K562 (cell line): ENCODE measurements at regions not wholly inside any gene's neighbourhood (a gene's known extent, or its start where the extent isn't known, plus 50 kb on each side); places are given as distances from the start of the nearest gene placed in this dataset.

Experiments used
- ATAC-seq: fragments of 200-7000 bp; cut with Tn5 transposase; 3 replicates; pipeline ENCODE4 v1.9.1; 2020; ENCODE audit warnings: moderate library complexity
- BruUV-seq: library from RNA; stranded (reverse); fragments of 400-500 nt; replicated peaks from 2 replicates; lab custom pipeline; 2021; lab: Mats Ljungman, UMichigan
- CTCF ChIA-PET: fragments of 300-600 bp; formaldehyde crosslinking; extraction: SDS; loops from one replicate; lab custom pipeline; 2021; ENCODE audit warnings: low intra/inter-chr PET ratio; lab: Yijun Ruan, JAX
- POLR2A ChIA-PET: fragments of 300-600, 350-650 bp; sonication (Branson Sonifier 250); formaldehyde crosslinking; extraction: SDS; loops from one replicate; lab custom pipeline; 2021; ENCODE audit warnings: antibody characterized with exemption, inconsistent platforms; lab: Yijun Ruan, JAX
- DNase-seq, 4 experiments: peaks; one replicate each; pipeline versions ENCODE4 v3.0.0 to v3.0.0-alpha.2; 2011 to 2018; ENCODE audit warnings: low spot score in 3 of 4, mixed read lengths in 3 of 4; ENCODE audit errors: extremely low read depth in 1 of 4
- FAIRE-seq: peaks from 2 replicates; lab custom pipeline; 2011; peaks lifted over from hg19 to GRCh38; lab: Jason Lieb, UNC
- H2AFZ ChIP-seq: 2 replicates; pipeline ENCODE4 v1.6.0; 2011; ENCODE audit warnings: low read depth, low read length, control low read depth, inconsistent platforms
- H3K27ac ChIP-seq: fragments of 200-600 bp; 3 replicates; pipeline ENCODE4 v1.8.0; 2011; ENCODE audit warnings: low read depth, mild to moderate bottlenecking, control low read depth, inconsistent platforms, low read length, moderate library complexity, mixed read lengths; ENCODE audit errors: extremely low read depth
- H3K27me3 ChIP-seq, 2 experiments: fragments of 300-600 bp in 1 of 2; 2 replicates in 1 of 2; 3 replicates in 1 of 2; pipeline versions ENCODE4 v1.6.0 to v1.8.0; 2011; ENCODE audit warnings: inconsistent platforms in 2 of 2, low read length in 2 of 2, mild to moderate bottlenecking in 1 of 2, mixed read lengths in 1 of 2, moderate library complexity in 1 of 2; ENCODE audit not compliant: control insufficient read depth in 2 of 2, insufficient read depth in 2 of 2
- H3K36me3 ChIP-seq: fragments of 300-600 bp; 3 replicates; pipeline ENCODE4 v1.8.0; 2011; ENCODE audit warnings: mild to moderate bottlenecking, low read length, inconsistent platforms; ENCODE audit not compliant: control insufficient read depth, insufficient read depth
- H3K4me1 ChIP-seq, 2 experiments: fragments of 200-600 bp in 1 of 2; replicated peaks in 1 of 2; 2 replicates in 1 of 2; 3 replicates in 1 of 2; pipeline versions ENCODE4 v1.5.1 to v1.8.0; 2011; ENCODE audit warnings: inconsistent platforms in 2 of 2, low read length in 2 of 2, mild to moderate bottlenecking in 1 of 2, mixed read lengths in 1 of 2, moderate library complexity in 1 of 2; ENCODE audit not compliant: control insufficient read depth in 2 of 2, insufficient read depth in 2 of 2
- H3K4me2 ChIP-seq: 2 replicates; pipeline ENCODE4 v1.6.1; 2011; ENCODE audit warnings: low read length, control low read depth, inconsistent platforms, mixed read lengths; ENCODE audit not compliant: insufficient read depth
- H3K4me3 ChIP-seq: fragments of 200-600 bp; sonication (generic), shearing (Covaris generic); 2 replicates; pipeline ENCODE4 v1.5.1; 2016; ENCODE audit warnings: control low read depth, inconsistent platforms
- H3K79me2 ChIP-seq: fragments of 200-600 bp; 3 replicates; pipeline ENCODE4 v1.8.0; 2011; ENCODE audit warnings: low read length, inconsistent platforms; ENCODE audit not compliant: control insufficient read depth, insufficient read depth
- H3K9ac ChIP-seq, 2 experiments: 2 replicates each; pipeline versions ENCODE4 v1.6.0 to v1.6.1; 2011; ENCODE audit warnings: low read depth in 2 of 2, low read length in 2 of 2, control low read depth in 1 of 2, inconsistent platforms in 1 of 2, mild to moderate bottlenecking in 1 of 2, mixed read lengths in 1 of 2; ENCODE audit not compliant: insufficient read depth in 1 of 2
- H3K9me1 ChIP-seq: one replicate; pipeline ENCODE4 v1.6.0; 2011; ENCODE audit warnings: inconsistent platforms, mild to moderate bottlenecking, low read length, moderate library complexity; ENCODE audit not compliant: control insufficient read depth, insufficient read depth
- H3K9me3 ChIP-seq: replicated peaks from 2 replicates; pipeline ENCODE4 v1.5.1; 2011; ENCODE audit warnings: low read depth, low read length, inconsistent platforms; ENCODE audit not compliant: control insufficient read depth, insufficient read depth
- H4K20me1 ChIP-seq: replicated peaks from 2 replicates; pipeline ENCODE4 v1.6.1; 2011; ENCODE audit warnings: low read length, inconsistent platforms, mixed read lengths; ENCODE audit not compliant: control insufficient read depth, insufficient read depth
- EGR1 ChIP-seq: fragments of 450-650 bp; conservative IDR thresholded peaks from 2 replicates; pipeline ENCODE4 v1.6.1; 2017; ENCODE audit warnings: mild to moderate bottlenecking
- NFYB ChIP-seq: IDR thresholded peaks from 2 replicates; pipeline ENCODE4 v1.6.1; 2011; ENCODE audit warnings: mild to moderate bottlenecking, moderate library complexity; ENCODE audit not compliant: insufficient read length; ENCODE audit errors: extremely low read depth
- PCBP1 ChIP-seq: fragments of 200-400 bp; formaldehyde crosslinking; IDR thresholded peaks from 2 replicates; pipeline ENCODE4 v1.6.1; 2018; ENCODE audit warnings: mild to moderate bottlenecking, low read depth, low read length; ENCODE audit not compliant: poor library complexity, severe bottlenecking
- RAD51 ChIP-seq: fragments of 450-650 bp; IDR thresholded peaks from 2 replicates; pipeline ENCODE4 v1.7.1; 2016; ENCODE audit warnings: low read depth, mild to moderate bottlenecking, borderline replicate concordance
- SMARCA5 ChIP-seq: fragments of 450-650 bp; IDR thresholded peaks from 2 replicates; pipeline ENCODE4 v1.6.1; 2016
- SREBF2 ChIP-seq: sonication (generic); formaldehyde crosslinking; IDR thresholded peaks from 2 replicates; pipeline ENCODE4 v1.4.0; 2020; ENCODE audit warnings: mild to moderate bottlenecking, missing genetic modification reagents
- ZNF766 ChIP-seq: fragments of 200-800 bp; sonication (Bioruptor generic); conservative IDR thresholded peaks from 2 replicates; pipeline ENCODE4 v1.6.1; 2016; ENCODE audit warnings: missing genetic modification characterization, missing compliant biosample characterization
- WGBS: fragments of 100-300 bp; shearing (Covaris generic); methylation state at CpG from one replicate; pipeline ENCODE4 v1.1.6; 2016; ENCODE audit warnings: low coverage, mixed read lengths; ENCODE audit not compliant: insufficient coverage; ENCODE audit errors: missing lambda C conversion rate; 5-methylcytosine and 5-hydroxymethylcytosine counted together
- in situ Hi-C: fragments of 300-500 bp; cut with MboI; formaldehyde crosslinking; loops from 4 replicates; pipeline ENCODE4 v1.15.0; 2018; ENCODE audit warnings: inconsistent platforms, mixed read lengths
- intact Hi-C: fragments of 100-400 bp; cut with micrococcal nuclease; formaldehyde crosslinking; loops from 2 replicates; pipeline ENCODE4 v1.14.2; 2022
- TF ChIP-seq, protein P1 (sequence below): sonication (generic); formaldehyde crosslinking; IDR thresholded peaks from 2 replicates; pipeline ENCODE4 v1.8.0; 2022; ENCODE audit warnings: missing genetic modification reagents, mild to moderate bottlenecking, moderate library complexity, borderline replicate concordance
- TF ChIP-seq, protein P2 (sequence below), 3 experiments: fragments of 200-800 bp in 1 of 3; sonication (Bioruptor generic) in 1 of 3; sonication (generic) in 1 of 3; formaldehyde crosslinking in 1 of 3; IDR thresholded peaks; 2 replicates each; pipeline versions ENCODE4 v1.6.1 to v1.8.0; 2016 to 2022; ENCODE audit warnings: mild to moderate bottlenecking in 2 of 3, missing compliant biosample characterization in 2 of 3, missing genetic modification characterization in 2 of 3, missing genetic modification reagents in 1 of 3

DNA sequence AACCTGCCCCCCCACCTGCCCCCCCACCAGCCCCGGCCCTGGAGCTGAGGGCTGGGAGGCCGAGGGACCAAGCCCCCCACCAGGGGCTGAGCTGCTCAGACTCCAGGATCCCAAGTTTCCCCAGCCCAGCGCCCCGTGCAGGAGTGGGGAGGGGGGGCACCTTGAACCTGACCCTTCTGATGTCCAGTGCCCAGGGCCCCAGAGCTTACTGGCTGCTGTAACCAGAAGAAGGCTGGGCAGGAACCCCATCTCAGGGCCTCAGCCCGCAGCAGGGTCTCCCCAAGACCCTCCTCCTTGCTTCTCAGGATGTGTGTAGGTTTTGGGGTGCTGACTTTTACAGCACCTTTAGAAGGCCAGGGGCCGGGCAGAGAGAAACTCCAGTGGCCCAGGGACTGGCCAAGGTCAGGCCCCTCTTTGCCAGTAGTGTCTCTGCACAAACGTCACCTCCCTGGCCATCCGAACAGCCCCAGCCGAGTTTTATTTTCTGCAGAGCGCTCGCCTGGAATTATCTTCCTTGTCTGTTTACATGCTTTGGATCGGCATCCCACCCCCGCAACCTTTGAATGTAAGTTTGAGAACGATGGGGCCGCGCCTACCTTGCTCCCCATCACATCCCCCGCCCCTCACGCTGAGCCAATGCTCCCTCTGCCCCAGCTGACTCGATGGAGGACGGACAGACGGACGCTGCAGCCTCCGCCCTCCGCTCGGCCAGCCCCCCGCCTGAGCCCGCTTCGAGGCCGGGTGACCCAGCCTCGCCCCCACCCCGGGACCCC, 70.1 kb upstream of the CASZ1 start:
- peak; percentile 23 for FAIRE-seq
- ATAC-seq = peak; percentile 58
- DNase-seq = peak in 2 of 4 experiments; percentile 38 to 55
- H3K79me2 ChIP-seq = no peaks in the 10 kb centered on the region
- H3K36me3 ChIP-seq = no peaks in the 10 kb centered on the region
- in situ Hi-C loops (loop anchor here (10.0 kb wide), 1 partner anchor 272 kb away; no protein-coding TSS in a partner anchor), intact Hi-C loops (loop anchor here (1.0 to 10.0 kb wide), 5 partner anchors 39 to 438 kb away; no protein-coding TSS in a partner anchor)
- no peak overlapping the region for H3K4me3 ChIP-seq
- TF ChIP-seq, protein P1, sequence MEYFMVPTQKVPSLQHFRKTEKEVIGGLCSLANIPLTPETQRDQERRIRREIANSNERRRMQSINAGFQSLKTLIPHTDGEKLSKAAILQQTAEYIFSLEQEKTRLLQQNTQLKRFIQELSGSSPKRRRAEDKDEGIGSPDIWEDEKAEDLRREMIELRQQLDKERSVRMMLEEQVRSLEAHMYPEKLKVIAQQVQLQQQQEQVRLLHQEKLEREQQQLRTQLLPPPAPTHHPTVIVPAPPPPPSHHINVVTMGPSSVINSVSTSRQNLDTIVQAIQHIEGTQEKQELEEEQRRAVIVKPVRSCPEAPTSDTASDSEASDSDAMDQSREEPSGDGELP (CRISPR knock-in tag) = peak; percentile 44; the same call in 1 of the 2 replicates
- TF ChIP-seq NFYB (no peak), ZNF766 (CRISPR knock-in tag) (0 out of 2 replicates have a peak, but pooled peaks have one; percentile 26), SMARCA5 (no peak), RAD51 (no peak), EGR1 (peak; percentile 81), PCBP1 (peak; percentile 9), SREBF2 (CRISPR knock-in tag) (no peak)
- TF ChIP-seq, protein P2, sequence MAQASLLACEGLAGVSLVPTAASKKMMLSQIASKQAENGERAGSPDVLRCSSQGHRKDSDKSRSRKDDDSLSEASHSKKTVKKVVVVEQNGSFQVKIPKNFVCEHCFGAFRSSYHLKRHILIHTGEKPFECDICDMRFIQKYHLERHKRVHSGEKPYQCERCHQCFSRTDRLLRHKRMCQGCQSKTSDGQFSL (CRISPR knock-in tag; IDR thresholded peaks at IDR 0.05) = peak; percentile 77
- TF ChIP-seq, protein P2 (tag; IDR thresholded peaks at IDR 0.05) = peak in 1 of 2 experiments; percentile 70; a peak in 2 of 4 replicates
- no TSS peak for BruUV-seq
- H3K9me3 ChIP-seq = no peaks in the 10 kb centered on the region
- H3K9me1 ChIP-seq = no peaks in the 10 kb centered on the region
- peaks cover 19% of the 10 kb centered on the region; the same call in 1 of the 2 replicates for H4K20me1 ChIP-seq
- ChIA-PET CTCF (interaction anchor here (0.7 to 2.1 kb wide), 5 partner anchors 70 to 359 kb away, joined by 3 to 15 read pairs (median 6); partner anchors contain the start of gene CASZ1), POLR2A (interaction anchor here (0.5 to 1.1 kb wide), 3 partner anchors 16 to 239 kb away, joined by 3 to 4 read pairs (median 3); no protein-coding TSS in a partner anchor)
- H3K27ac ChIP-seq = no peak overlapping the region
- WGBS = 3% methylated on average over 21 of the region's 31 CpGs
- no peak overlapping the region for H3K4me2 ChIP-seq
- H3K4me1 ChIP-seq = peaks cover 0 to 13% of the 10 kb centered on the region in 2 experiments; a peak in 3 of 5 replicates
- H3K9ac ChIP-seq = no peak overlapping the region
- H3K27me3 ChIP-seq = peaks cover 45 to 64% of the 10 kb centered on the region in 2 experiments
- H2AFZ ChIP-seq = no peak overlapping the region
